ENCODE measurements at regions not wholly inside any gene's neighbourhood (a gene's known extent, or its start where the extent isn't known, plus 50 kb on each side); places are given as distances from the start of the nearest gene placed in this dataset.
"Not testable (repeated sequence)": the region's sequence is repeated elsewhere in the genome, so short reads cannot be mapped to it uniquely, and the experiment has no call there.

DNA sequence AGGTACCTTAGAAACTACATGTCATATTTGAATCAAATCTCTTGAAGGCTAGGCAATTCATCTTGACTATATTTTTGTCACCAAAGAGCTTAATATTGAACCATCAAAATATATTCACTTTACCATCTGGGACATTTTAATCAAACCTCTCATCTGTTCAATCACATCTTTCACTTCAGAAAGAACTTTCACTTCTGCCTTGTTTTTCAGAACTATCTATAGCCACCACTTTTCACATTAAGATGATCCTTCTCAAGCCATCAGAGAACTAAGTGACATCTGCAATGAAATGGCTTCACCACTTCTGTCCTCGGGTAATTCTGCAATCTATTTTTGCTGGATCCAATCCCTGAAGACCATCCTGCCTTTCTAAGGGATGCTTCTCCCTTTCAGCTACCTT, 57.8 kb downstream of the OR2B2 start:
- DNase-seq: no peak

DNA sequence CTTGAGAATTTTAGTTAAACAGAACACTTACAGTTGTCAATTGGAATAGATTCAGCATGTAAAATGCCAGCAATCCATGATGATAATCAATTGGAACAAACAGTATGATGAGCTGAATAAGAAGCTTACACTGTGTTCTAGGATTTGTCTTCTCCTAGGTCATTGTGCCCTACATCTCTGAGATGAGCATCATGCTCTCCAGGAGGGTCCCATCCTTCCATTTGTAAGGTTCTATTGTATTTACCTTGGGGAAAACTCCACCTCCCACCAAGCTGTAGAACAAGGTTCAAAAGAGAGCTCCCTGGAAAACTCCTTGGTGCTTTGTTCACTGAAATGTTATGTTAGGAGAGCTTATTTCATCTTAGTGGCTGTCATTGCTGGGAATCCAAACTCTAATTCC, 60.8 kb downstream of the OR2B2 start:
- no peak for DNase-seq

DNA sequence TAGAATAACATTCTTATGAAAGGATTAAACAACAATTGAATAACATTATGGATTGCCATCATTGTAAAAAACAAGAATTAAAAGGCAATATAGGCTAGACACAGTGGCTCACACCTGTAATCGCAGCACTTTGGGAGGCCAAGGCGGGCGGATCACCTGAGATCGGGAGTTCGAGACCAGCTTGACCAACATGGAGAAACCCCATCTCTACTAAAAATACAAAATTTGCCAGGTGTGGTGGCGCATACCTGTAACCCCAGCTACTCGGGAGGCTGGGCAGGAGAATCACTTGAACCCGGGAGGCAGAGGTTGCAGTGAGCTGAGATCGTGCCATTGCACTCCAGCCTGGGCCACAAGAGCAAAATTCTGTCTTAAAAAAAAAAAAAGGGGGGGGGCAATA, 63.2 kb downstream of the OR2B2 start:
- DNase-seq: not testable (repeated sequence)

DNA sequence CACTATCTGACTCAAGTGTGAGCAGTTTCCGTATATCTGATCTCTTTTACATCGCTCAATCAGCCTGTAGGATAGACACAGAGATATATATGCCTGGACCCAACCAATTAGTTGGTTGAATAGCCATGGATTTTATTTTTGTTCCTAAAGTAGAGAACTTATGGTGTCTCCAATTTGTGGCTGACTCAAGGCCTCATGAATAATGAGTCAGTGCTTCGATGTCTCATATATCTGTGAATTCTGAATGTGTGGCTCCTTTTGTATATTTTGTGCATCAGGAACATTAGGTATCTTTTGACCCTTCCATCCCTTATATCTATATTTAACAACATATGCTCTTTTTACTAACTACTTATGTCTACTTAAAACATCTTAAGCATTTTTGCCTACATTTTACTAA, 64.5 kb downstream of the OR2B2 start:
- no peak for DNase-seq

DNA sequence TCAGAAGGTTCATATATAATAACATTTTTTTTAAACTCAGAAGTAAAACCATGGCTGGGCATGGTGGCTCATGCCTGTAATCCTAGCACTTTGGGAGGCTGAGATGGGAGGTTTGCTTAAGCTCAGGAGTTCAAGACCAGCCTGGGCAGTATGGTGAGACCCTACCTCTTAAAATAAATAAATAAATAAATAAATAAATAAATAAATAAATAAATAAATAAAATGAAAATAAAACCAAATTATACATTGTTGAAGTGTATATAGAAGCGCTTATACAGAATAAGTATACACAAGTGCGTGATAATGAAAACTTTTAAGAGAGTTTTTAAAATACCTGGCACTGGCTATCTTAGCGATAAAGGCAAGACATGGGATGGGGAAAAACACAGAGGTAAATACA, 71.6 kb downstream of the OR2B2 start:
- no peak for DNase-seq

DNA sequence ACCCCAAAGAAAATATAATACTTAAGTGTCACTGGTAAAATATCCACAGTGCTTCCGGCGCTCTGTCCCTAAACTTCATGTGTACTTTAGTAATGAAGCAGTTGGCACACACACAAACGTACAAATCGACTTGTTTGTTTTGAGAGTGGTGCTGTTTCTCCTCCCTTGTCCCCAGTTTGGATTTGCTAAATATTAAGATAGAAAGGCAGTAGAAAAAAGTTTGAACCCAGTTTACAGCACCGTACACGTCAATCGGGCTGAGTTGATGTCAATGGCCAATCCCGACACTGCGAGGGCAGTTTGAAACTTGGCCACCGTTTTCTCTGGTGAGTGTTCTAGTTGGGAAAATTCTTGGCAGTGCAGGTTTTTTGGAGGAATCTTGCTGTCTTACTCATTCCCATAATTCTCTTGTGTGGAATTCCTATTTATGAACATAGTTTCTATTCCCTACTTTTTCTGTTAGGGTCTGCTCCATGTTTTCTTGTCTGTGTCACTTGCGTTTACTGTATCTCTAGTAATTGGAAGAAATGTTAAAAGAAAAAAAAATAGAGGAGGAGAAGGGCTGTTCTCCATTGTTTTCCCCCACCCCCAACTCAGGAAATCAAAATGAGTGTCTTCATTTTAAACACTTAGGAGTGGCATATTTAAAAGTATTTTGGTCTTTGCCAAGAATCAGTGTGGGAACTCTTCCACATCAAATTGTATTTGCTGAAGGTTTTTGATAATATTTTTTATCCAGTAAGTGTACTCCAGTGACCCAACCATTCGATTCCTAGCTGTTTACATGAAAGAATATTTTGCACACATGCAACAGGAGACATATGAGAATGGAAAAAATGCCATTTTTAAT, 72.3 kb downstream of the OR2B2 start:
- peak; percentile 24 for DNase-seq

DNA sequence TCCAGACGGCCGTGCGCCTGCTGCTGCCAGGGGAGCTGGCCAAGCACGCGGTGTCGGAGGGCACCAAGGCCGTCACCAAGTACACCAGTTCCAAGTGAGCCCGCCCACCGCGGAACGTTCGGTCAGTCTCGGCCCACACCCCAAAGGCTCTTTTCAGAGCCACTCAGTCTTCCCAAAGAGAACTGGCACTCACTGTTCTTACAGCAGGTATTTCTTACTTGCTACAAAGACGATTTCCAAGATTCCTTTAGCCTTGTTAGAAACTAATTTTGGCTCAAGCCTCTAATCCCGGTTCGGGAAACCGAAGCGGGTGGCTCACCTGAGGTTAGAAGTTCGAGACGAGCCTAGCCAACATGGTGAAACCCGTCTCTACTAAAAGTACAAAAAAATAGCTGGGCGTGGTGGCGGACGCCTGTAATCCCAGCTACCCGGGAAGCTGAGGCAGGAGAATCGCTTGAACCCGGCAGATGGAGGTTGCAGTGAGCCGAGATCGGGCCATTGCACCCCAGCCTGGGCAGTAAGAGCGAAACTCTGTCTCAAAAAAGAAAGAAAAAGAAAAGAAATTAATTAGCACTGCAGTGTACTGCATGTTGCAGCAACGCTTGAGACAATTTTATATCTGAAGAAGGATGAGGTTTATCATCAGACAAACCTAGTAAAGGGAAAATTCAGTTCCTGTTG, 73.1 kb downstream of the OR2B2 start:
- DNase-seq: no peak

DNA sequence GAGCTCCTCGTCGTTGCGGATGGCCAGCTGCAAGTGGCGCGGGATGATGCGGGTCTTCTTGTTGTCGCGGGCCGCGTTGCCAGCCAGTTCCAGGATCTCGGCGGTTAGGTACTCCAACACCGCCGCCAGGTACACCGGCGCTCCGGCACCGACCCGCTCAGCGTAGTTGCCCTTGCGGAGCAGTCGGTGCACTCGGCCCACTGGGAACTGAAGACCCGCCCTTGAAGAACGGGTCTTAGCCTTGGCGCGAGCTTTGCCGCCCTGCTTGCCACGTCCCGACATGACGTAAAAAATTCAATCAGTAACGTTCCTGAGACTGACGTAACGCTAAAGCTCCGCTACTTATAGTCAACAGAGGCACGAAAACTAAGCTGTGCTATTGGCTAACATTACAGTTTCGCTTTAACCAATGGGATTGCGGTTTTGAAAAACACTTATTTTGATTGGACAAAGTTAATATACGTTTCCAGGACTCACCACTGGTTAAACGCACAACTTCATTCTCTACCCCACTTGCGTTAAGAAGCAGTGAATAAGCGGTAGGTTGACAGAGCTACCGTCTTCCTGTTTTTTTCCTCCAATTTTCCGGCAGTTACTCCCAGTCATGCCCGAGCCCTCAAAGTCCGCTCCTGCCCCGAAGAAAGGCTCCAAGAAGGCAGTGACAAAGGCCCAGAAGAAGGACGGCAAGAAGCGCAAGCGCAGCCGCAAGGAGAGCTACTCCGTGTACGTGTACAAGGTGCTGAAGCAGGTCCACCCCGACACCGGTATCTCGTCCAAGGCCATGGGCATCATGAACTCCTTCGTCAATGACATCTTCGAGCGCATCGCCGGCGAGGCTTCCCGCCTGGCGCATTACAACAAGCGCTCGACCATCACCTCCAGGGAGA, 73.9 kb downstream of the OR2B2 start:
- peak; percentile 98 for DNase-seq

DNA sequence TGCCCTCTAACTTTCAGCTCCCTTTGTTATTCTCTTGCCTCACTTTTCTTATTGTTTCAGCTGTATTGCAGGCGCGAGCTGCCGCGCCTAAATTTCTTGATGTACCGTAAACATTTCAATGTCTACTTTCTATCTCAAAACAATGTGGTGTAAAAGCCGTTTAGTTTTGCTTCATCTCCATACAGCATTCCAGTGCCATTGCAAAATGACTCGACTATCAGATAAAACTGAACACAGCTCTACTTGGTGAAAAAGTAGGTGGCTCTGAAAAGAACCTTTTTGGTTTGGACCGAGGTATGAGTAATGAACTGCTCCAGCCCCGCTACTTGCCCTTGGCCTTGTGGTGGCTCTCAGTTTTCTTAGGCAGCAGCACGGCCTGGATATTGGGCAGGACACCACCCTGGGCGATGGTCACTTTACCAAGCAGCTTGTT, 74.6 kb downstream of the OR2B2 start:
- peak; percentile 35 for DNase-seq

DNA sequence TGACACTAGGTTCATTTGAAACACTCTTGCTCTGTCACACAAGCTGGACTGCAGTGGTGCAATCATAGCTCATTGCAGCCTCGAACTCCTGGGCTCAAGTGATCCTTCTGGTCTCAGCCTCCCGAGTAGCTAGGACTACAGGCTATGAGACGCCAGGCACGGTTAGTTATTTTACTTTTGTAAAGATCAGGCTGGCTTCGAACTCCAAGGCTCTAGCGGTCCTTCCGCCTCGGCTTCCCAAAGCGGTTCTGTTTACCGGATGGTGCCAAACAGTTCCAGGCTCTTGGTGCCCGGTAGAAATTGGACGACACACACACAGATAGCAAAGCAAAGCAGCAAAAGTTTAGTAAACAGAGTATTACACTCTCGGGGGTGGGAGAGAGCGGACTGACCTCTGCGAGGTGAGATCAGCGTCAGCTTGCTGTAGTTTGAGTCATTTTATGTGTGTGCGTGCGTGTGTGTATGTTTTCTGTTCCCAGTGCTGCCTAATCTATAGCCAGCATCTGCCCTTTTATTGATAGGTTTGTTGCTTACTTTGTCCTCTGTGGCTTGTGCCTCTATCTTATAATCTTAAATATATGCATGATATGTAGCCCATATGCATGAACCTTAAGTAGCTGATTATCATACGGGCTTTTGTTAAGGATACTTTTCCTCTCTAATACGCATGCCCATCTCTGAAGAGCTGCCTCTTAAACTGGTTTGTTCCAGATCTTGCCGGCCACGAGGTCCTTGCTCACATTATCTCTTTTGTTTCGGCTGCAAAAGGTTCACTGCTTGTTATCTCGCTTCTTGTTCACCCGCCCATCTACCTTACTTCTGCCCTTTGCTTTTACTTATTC, 75.2 kb downstream of the OR2B2 start:
- DNase-seq: peak; percentile 76

DNA sequence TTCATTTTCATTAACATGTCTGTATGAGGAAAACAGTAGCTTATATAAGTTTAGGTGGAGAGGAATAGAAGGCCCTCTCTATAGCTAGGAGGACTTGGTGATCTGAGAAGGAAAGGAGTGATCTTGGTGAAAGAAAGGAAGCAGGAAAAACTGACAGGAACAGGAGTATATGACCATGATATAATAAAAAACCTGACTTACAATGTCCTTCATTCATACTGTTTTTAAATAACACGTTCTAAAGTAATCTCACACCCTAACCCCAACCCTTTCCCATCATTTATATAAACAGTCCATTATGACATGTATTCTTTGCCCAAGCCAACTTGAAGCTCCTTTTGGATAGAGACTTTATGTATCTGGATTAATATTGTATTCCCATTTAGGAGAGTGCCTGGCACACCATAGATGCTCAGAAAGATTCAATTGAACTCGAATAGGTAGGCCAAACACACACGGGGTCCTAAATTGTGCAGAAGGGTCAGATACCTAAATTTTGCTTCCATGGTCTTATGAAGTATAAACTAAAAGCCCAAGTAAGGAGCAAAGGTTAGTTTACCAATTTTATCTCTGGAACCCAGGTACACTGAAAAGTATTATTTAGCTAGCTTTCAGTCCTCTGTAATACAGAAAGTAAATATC, 75.9 kb downstream of the OR2B2 start:
- DNase-seq: no peak

DNA sequence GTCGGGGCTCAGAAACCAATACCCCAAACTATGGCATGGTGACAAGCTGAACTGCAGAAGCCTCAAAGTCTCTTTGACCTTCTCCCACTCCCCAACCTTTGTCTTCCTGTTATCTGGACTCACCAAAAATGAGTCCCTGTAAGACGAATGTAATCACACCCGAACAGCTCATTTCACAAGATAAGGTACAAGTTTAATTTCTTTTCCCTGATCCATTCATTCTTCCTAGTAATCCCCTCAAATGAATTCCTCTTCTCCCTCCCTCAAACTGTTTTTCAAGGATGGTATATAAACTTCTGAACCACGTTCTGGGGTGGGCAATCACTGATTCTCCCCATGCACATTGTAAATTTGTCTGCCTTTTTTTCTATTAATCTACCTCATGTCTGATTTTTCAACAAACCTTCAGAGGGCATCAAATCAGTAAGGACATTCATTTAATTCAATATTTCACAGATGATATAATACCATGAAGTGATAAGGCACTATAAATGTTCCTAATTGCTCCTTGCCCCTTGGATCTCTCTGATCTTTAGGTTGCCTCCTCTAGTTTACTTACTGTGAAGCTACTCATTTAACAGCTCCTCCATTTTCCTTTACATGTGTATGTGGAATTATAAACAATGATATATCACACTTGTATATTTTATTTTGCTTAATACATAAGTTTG, 77.2 kb downstream of the OR2B2 start:
- DNase-seq: no peak

DNA sequence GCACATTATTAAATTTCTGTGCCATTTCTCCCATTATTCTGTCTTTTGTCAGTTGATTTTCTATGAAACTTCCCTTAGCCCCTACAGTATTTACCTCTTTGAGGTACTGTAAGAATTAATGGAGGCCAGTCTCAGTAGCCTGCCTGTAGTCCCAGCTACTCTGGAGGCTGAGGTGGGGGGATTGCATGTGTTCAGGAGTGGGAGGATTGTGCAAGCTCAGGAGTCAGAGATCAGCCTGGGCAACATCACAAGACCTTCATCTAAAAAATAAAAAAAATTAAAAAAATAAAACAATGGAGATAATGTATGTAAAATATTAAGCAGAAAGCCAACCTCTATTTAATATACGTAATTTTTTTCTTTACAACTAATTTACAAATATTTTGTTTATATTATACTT, 77.8 kb downstream of the OR2B2 start:
- no peak for DNase-seq

DNA sequence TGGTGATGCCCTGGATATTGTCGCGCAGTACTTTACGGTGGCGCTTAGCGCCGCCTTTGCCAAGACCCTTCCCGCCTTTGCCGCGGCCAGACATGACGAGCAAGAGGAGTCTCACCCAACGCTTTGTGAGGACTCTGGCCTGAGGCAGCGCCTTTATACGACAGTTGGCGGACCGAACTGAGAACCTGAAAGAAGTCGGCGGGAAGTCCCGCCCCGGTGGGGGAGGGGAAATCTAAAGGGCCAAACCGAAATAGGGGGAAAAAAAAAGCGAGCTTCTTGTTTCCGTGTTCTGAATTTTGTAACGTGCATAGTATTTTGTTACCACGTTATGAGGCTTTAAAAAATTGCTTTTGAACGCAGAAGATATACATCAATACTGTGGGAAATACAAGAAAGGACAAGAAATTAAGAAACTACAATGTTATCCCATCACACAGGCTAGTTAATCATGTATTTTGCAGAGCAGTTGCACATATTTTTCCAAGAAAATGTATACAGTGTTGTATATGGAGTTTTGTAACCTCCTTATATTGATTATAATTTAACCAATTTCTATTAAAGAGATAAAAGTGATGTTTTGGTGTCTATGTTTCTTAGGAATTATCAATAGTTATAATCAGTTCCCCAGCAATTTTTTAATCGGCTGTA, 80.6 kb downstream of the OR2B2 start:
- DNase-seq: peak; percentile 91

DNA sequence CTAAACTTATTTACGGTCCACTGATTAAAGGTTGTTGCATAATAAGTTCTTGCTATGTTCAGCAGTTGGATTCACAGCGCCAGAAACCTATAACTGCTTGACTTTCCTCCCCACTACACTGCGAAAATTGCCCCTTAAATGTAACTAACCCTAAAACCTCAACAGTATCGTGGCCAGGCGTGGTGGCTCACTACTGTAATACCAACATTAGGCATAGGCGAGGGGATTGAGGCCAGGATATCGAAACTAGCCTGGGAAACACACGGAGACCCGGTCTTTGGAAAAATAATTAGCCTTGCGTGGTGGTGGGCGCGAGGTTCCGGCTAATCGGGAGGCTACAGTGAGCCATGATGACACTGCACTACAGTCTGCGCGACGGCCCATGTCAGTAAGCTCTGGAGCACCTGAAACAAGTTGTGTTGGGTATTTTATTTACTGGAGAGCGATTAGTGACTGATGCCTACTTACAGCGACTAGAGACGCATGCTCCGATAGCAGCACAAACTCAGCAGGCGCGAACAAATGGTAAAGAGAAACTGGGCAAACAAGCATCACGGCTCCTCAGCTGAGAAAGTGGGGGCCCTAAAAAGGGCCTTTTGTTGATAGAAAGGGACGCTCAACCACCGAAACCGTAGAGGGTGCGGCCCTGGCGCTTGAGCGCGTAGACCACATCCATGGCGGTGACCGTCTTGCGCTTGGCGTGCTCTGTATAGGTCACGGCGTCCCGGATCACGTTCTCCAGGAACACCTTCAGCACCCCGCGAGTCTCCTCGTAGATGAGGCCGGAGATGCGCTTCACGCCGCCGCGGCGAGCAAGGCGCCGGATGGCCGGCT, 81.4 kb downstream of the OR2B2 start:
- DNase-seq: peak; percentile 49

DNA sequence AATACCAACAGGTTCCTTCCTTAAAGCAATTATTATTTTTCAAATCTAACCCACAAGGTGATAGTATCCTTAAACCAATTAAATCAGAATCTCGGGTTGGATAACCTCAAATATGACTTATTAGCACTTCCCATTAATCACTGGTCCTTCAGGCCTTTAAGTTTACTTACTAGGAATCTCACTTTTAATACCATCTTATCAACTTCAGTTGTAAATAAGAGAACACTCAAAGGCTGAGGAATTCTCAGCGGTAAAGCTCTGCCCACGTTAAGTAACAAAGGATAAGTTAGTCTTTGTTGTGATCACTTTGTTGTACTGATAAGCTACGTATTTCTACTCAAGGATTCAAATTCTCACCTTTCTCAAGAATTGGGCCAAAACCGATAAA, 82.0 kb downstream of the OR2B2 start:
- DNase-seq: peak; percentile 8

DNA sequence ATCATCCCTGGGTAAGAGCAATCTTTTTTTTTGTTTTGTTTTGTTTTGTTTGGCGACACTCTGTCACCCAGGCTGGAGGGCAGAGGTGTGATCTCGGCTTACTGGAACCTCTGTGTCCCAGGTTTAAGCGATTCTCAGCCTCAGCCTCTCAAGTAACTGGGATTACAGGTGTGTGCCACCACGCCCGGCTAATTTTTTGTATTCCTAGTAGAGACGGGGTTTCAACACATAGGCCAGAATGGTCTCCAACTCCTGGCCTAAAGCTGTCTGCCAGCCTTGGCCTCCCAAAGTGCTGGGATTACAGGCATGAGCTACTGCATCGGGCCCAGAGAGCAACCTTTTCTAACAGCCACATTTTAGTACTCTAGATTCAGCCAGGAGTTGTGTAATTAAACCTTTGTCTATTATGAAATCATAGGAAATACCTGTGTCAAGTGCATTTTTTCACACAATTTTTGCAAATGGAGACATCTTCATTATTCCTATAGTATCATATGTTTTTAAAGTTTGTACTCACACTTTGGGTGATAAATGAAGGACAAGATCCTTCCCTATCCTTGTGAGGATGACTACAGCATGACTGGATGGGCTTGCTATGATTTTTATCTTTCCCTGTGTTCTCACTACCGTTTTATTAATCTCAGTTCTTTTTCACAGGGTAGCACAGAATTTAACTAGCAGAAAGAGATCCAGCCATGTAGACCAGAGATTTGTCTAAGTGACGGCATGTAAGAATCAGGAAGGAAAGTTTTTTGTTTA, 82.6 kb downstream of the OR2B2 start:
- no peak for DNase-seq

DNA sequence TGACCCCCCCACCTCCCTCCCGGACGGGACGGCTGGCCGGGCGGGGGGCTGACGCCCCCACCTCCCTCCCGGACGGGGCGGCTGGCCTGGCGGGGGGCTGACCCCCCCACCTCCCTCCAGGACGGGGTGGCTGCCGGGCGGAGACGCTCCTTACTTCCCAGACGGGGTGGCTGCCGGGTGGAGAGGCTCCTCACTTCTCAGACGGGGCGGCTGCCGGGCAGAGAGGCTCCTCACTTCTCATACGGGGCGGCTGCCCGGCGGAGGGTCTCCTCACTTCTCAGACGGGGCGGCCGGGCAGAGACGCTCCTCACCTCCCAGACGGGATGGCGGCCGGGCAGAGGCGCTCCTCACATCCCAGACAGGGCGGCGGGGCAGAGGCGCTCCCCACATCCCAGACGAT, 84.7 kb downstream of the OR2B2 start:
- not testable (repeated sequence) for DNase-seq

DNA sequence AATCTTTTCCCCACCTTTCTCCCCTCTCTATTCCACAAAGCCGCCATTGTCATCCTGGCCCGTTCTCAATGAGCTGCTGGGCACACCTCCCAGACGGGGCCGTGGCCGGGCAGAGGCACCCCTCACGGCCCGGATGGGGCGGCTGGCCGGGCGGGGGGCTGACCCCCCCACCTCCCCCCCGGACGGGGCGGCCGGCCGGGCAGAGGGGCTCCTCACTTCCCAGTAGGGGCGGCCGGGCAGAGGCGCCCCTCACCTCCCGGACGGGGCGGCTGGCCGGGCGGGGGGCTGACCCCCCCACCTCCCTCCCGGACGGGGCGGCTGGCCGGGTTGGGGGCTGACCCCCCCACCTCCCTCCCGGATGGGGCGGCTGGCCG, 85.6 kb downstream of the OR2B2 start:
- DNase-seq: not testable (repeated sequence)
